Kidney (tissue), 13 donors: ENCODE measurements at regions not wholly inside any gene's neighbourhood (a gene's known extent, or its start where the extent isn't known, plus 50 kb on each side); places are given as distances from the start of the nearest gene placed in this dataset.

Experiments used
- DNase-seq, 5 donors: peaks; one replicate each; pipeline ENCODE4 v3.0.0-alpha.2; 2013 to 2020
- FAIRE-seq: peaks from 2 replicates; lab custom pipeline; 2012; peaks lifted over from hg19 to GRCh38; lab: Jason Lieb, UNC
- H3K27ac ChIP-seq, 2 donors: one replicate each; pipeline ENCODE4 v1.7.0; 2013; ENCODE audit warnings: low read depth in 2 of 2, low read length in 2 of 2, inconsistent platforms in 1 of 2
- H3K27me3 ChIP-seq: one replicate; pipeline ENCODE4 v1.7.1; 2013; ENCODE audit warnings: low read length, inconsistent platforms; ENCODE audit not compliant: control insufficient read depth, insufficient read depth
- H3K36me3 ChIP-seq, 3 donors: one replicate each; pipeline versions ENCODE4 v1.7.0 to v1.7.1; 2013; ENCODE audit warnings: low read length in 3 of 3, control low read depth in 1 of 3, inconsistent platforms in 1 of 3; ENCODE audit not compliant: insufficient read depth in 3 of 3, control insufficient read depth in 2 of 3
- H3K4me1 ChIP-seq, 3 donors: one replicate each; pipeline versions ENCODE4 v1.7.0 to v1.7.1; 2013; ENCODE audit warnings: low read length in 3 of 3, inconsistent platforms in 1 of 3, low read depth in 1 of 3; ENCODE audit not compliant: control insufficient read depth in 2 of 3, insufficient read depth in 2 of 3
- H3K4me3 ChIP-seq, 3 donors: one replicate each; pipeline versions ENCODE4 v1.7.0 to v1.8.1; 2013; ENCODE audit warnings: low read length in 3 of 3, control low read depth in 1 of 3, inconsistent platforms in 1 of 3
- H3K9ac ChIP-seq, 3 donors: one replicate each; pipeline versions ENCODE4 v1.7.0 to v1.7.1; 2013; ENCODE audit warnings: low read length in 3 of 3, control low read depth in 1 of 3, inconsistent platforms in 1 of 3
- H3K9me3 ChIP-seq, 3 donors: one replicate each; pipeline versions ENCODE4 v1.7.0 to v1.7.1; 2013; ENCODE audit warnings: low read length in 3 of 3, control low read depth in 1 of 3, inconsistent platforms in 1 of 3; ENCODE audit not compliant: control insufficient read depth in 2 of 3, insufficient read depth in 1 of 3
- intact Hi-C: fragments of 100-400 bp; cut with DNase I; formaldehyde crosslinking; loops from one replicate; pipeline ENCODE4 v1.11.1; 2022
- TF ChIP-seq, protein P1 (sequence below): IDR thresholded peaks from 3 replicates; pipeline ENCODE4 v1.5.1; 2012; ENCODE audit warnings: mild to moderate bottlenecking, moderate library complexity, borderline replicate concordance; ENCODE audit not compliant: insufficient read depth; ENCODE audit errors: extremely low read depth
- donor health status: control.
- donor health status: control.
- donor health status: control.
- donor health status: control.
- donor health status: control.
- donor health status: DM: yes; HTN: yes; CAD: no.
- donor health status: Normal renal cell carcinoma (clear cell type).

DNA sequence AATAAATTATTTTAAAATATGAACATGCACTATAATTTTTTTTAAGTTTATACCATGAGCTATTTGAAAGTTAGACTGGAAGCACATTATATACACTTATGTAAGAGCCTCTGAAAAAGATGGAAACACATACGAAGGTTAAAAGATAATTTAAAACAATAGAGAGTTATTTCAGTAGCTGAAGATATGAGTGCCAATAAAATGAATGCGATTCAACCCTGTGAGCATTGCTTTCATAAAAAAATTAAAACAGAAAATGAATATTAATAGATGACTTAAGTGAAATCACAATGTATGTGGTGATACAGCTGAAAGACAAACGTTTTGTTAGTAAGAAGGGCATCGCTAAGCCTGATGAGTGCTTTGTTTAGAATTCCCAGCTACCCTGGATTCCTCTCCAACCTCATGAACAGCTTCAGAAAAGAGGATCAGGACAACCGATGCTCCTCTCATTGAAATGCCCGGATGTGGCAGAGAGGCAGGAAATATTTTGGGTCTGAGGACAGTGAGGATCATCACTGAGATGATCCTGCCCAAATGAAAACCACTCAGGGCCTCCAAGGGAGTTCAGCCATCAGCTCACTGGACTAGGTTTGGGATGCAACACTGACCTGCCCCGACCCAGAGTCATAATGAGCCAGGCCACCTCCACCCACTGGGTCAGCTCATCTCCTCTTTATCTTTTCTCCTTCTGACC, 60.2 kb upstream of the TOP3B start:
- TF ChIP-seq, protein P1, sequence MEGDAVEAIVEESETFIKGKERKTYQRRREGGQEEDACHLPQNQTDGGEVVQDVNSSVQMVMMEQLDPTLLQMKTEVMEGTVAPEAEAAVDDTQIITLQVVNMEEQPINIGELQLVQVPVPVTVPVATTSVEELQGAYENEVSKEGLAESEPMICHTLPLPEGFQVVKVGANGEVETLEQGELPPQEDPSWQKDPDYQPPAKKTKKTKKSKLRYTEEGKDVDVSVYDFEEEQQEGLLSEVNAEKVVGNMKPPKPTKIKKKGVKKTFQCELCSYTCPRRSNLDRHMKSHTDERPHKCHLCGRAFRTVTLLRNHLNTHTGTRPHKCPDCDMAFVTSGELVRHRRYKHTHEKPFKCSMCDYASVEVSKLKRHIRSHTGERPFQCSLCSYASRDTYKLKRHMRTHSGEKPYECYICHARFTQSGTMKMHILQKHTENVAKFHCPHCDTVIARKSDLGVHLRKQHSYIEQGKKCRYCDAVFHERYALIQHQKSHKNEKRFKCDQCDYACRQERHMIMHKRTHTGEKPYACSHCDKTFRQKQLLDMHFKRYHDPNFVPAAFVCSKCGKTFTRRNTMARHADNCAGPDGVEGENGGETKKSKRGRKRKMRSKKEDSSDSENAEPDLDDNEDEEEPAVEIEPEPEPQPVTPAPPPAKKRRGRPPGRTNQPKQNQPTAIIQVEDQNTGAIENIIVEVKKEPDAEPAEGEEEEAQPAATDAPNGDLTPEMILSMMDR = no peak
- Histone ChIP-seq H3K27ac (no peak overlapping the region), H3K4me1 (no peaks in the 10 kb centered on the region), H3K36me3 (no peaks in the 10 kb centered on the region), H3K27me3 (no peaks in the 10 kb centered on the region), H3K9me3 (no peaks in the 10 kb centered on the region), H3K4me3 (no peak overlapping the region), H3K9ac (no peak overlapping the region)
- DNase-seq = no peak
- intact Hi-C loops = no loop called here
- no peak for FAIRE-seq

GRCh38 chr22:22042009-22042408, 59.4 kb upstream of the TOP3B start:
- DNase-seq (no peak), FAIRE-seq (no peak)
- no peak overlapping the region for H3K9ac ChIP-seq
- H3K27me3 ChIP-seq = no peaks in the 10 kb centered on the region
- no peaks in the 10 kb centered on the region for H3K36me3 ChIP-seq
- H3K9me3 ChIP-seq = no peaks in the 10 kb centered on the region
- H3K27ac ChIP-seq = no peak overlapping the region
- no peak overlapping the region for H3K4me3 ChIP-seq
- TF ChIP-seq, protein P1 = no peak
- no peaks in the 10 kb centered on the region for H3K4me1 ChIP-seq
- intact Hi-C loops = no loop called here

- no peaks in the 10 kb centered on the region for H3K4me1 ChIP-seq
- no peaks in the 10 kb centered on the region for H3K36me3 ChIP-seq
- no peak overlapping the region for H3K4me3 ChIP-seq
- H3K9ac ChIP-seq = no peak overlapping the region
- DNase-seq = no peak
- H3K9me3 ChIP-seq = no peaks in the 10 kb centered on the region
- no peak for FAIRE-seq
- intact Hi-C loops = no loop called here
- H3K27ac ChIP-seq = no peak overlapping the region
- TF ChIP-seq, protein P1 = no peak
- H3K27me3 ChIP-seq = no peaks in the 10 kb centered on the region
Measured at GRCh38 chr22:22040908-22041307, 58.3 kb upstream of the TOP3B start.

DNA sequence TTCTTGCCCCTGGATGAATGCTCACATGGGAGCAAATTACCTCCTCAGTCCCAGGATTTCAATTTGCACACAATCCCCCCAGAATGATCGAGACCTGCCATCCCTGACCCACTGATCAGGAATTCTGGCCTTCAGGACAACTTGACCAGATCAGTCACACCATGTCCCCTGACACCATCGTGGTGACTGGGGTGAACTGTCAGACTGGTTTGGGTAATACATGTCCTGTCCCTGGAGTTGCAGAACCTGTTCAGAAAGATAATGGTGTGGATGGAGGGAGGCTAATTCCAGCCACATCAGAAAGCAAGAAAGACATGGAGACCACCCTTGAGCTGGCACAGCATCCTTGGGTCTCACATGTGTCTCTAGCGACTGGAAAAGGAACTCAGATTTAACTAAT, 57.9 kb upstream of the TOP3B start:
- intact Hi-C loops = no loop called here
- H3K4me1 ChIP-seq = no peaks in the 10 kb centered on the region
- TF ChIP-seq, protein P1 = no peak
- H3K9me3 ChIP-seq = no peaks in the 10 kb centered on the region
- H3K4me3 ChIP-seq = no peak overlapping the region
- no peaks in the 10 kb centered on the region for H3K27me3 ChIP-seq
- H3K9ac ChIP-seq = no peak overlapping the region
- FAIRE-seq (no peak), DNase-seq (no peak)
- H3K36me3 ChIP-seq = no peaks in the 10 kb centered on the region
- H3K27ac ChIP-seq = no peak overlapping the region
